Parathyroid adenoma (tissue), 2 donors: ENCODE measurements at regions not wholly inside any gene's neighbourhood (a gene's known extent, or its start where the extent isn't known, plus 50 kb on each side); places are given as distances from the start of the nearest gene placed in this dataset.
"Not testable (repeated sequence)": the region's sequence is repeated elsewhere in the genome, so short reads cannot be mapped to it uniquely, and the experiment has no call there.

Experiments
- H2AFZ ChIP-seq: fragments of 300-600 bp; sonication (generic); one replicate; pipeline ENCODE4 v1.7.0; 2017; ENCODE audit warnings: antibody characterized with exemption, mild to moderate bottlenecking
- H3K27ac ChIP-seq: fragments of 300-600 bp; sonication (generic); one replicate; pipeline ENCODE4 v1.7.0; 2017
- H3K27me3 ChIP-seq: fragments of 300-600 bp; sonication (generic); one replicate; pipeline ENCODE4 v1.7.0; 2017; ENCODE audit warnings: low read length; ENCODE audit not compliant: control insufficient read depth, insufficient read depth
- H3K36me3 ChIP-seq: fragments of 300-600 bp; sonication (generic); one replicate; pipeline ENCODE4 v1.7.0; 2017; ENCODE audit warnings: low read length; ENCODE audit not compliant: control insufficient read depth, insufficient read depth
- H3K4me1 ChIP-seq: fragments of 300-600 bp; sonication (generic); one replicate; pipeline ENCODE4 v1.7.0; 2017; ENCODE audit warnings: control low read depth
- H3K4me2 ChIP-seq: fragments of 300-600 bp; sonication (generic); one replicate; pipeline ENCODE4 v1.7.0; 2017; ENCODE audit warnings: low read length
- H3K4me3 ChIP-seq: fragments of 300-600 bp; sonication (generic); one replicate; pipeline ENCODE4 v1.7.0; 2017; ENCODE audit warnings: low read depth, low read length
- H3K79me2 ChIP-seq: fragments of 300-600 bp; sonication (generic); one replicate; pipeline ENCODE4 v1.7.0; 2017; ENCODE audit warnings: control low read depth
- H3K9ac ChIP-seq: fragments of 300-600 bp; sonication (generic); one replicate; pipeline ENCODE4 v1.7.0; 2017; ENCODE audit warnings: mild to moderate bottlenecking
- H3K9me3 ChIP-seq: fragments of 300-600 bp; sonication (generic); one replicate; pipeline ENCODE4 v1.7.0; 2017; ENCODE audit warnings: low read length; ENCODE audit not compliant: control insufficient read depth
- TF ChIP-seq, protein P1 (sequence below): fragments of 300-600 bp; sonication (generic); IDR thresholded peaks from one replicate; pipeline ENCODE4 v1.7.0; 2017; ENCODE audit warnings: antibody characterized with exemption, mild to moderate bottlenecking
- donor health status: primary hyperparathyroidism.

DNA sequence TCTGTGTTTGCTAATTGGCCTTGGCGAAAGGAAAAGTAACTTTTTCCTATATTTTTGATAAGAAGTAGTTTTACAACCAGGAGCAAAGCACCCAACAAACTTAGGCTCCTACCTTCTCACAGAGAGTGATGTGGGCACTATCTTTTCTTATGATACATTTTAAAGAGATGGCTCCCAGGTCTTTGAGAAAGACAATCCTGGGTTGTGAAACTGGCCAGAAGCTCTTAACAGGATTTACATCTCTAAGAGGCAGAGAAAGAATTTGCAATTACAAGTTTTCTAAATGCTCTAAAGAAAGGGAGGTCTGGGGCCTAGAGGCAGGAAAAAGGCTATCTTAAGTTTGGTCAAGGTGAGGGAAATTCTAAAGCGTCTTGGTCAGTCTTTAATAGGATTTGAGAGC, 609.7 kb downstream of the VGLL3 start:
- H3K4me1 ChIP-seq, result no peaks in the 10 kb centered on the region
- no peaks in the 10 kb centered on the region for H3K9me3 ChIP-seq
- no peaks in the 10 kb centered on the region for H3K79me2 ChIP-seq
- no peak overlapping the region for H3K4me2 ChIP-seq
- H2AFZ ChIP-seq, result no peak overlapping the region
- H3K9ac ChIP-seq, result no peak overlapping the region
- no peak overlapping the region for H3K27ac ChIP-seq
- no peaks in the 10 kb centered on the region for H3K36me3 ChIP-seq
- TF ChIP-seq, protein P1, sequence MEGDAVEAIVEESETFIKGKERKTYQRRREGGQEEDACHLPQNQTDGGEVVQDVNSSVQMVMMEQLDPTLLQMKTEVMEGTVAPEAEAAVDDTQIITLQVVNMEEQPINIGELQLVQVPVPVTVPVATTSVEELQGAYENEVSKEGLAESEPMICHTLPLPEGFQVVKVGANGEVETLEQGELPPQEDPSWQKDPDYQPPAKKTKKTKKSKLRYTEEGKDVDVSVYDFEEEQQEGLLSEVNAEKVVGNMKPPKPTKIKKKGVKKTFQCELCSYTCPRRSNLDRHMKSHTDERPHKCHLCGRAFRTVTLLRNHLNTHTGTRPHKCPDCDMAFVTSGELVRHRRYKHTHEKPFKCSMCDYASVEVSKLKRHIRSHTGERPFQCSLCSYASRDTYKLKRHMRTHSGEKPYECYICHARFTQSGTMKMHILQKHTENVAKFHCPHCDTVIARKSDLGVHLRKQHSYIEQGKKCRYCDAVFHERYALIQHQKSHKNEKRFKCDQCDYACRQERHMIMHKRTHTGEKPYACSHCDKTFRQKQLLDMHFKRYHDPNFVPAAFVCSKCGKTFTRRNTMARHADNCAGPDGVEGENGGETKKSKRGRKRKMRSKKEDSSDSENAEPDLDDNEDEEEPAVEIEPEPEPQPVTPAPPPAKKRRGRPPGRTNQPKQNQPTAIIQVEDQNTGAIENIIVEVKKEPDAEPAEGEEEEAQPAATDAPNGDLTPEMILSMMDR, result no peak
- H3K27me3 ChIP-seq, result no peaks in the 10 kb centered on the region
- H3K4me3 ChIP-seq, result no peak overlapping the region

DNA sequence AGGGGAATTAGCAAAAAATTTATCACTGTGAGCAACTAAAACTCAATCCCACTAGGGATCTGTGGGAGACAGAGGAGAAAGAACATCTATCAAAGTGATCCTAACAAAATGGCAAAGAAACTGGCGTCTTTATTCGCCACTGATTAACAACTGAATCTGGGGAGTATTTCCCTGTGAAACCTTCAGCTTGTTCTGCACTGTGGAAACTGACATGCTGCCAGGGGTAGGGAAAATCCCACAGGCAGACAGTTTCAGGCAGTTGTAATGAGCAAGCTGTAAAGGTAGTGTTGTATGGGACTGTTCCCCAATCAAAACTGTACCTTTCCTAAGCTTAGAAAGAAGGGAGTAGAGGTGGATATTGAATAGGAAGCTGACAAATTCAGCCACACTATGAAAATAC, 611.7 kb downstream of the VGLL3 start:
- Histone ChIP-seq H3K27ac (no peak overlapping the region), H3K4me2 (no peak overlapping the region), H3K9me3 (no peaks in the 10 kb centered on the region), H3K4me3 (no peak overlapping the region), H3K27me3 (no peaks in the 10 kb centered on the region), H3K36me3 (no peaks in the 10 kb centered on the region), H3K79me2 (no peaks in the 10 kb centered on the region), H2AFZ (no peak overlapping the region), H3K4me1 (no peaks in the 10 kb centered on the region), H3K9ac (no peak overlapping the region)
- TF ChIP-seq, protein P1, result no peak

DNA sequence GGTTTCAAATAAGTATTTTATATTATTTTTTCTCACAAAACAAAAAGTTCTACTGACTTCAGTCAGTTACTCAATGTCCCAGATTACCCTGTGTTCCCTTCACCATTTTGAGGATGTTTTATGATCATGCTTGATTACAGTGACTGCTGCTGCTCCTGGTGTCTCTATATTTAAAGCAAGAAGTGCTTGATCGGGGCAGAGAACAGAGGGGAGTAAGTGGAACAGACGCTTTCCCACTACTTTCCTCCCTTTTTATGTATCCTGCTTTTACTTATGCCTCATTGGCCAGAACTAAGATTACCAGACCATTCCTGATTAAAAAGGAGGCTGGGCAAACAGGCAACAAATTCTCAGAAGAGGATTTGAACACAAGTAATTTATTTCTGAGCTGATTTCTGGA, 612.1 kb downstream of the VGLL3 start:
- no peaks in the 10 kb centered on the region for H3K9me3 ChIP-seq
- H3K4me2 ChIP-seq, result no peak overlapping the region
- H3K27me3 ChIP-seq, result no peaks in the 10 kb centered on the region
- H2AFZ ChIP-seq, result no peak overlapping the region
- no peaks in the 10 kb centered on the region for H3K36me3 ChIP-seq
- H3K9ac ChIP-seq, result no peak overlapping the region
- H3K4me3 ChIP-seq, result no peak overlapping the region
- H3K79me2 ChIP-seq, result no peaks in the 10 kb centered on the region
- no peaks in the 10 kb centered on the region for H3K4me1 ChIP-seq
- no peak overlapping the region for H3K27ac ChIP-seq
- TF ChIP-seq, protein P1, result no peak

GRCh38 chr3:86335566-86335965, 655.4 kb downstream of the VGLL3 start:
- H3K36me3 ChIP-seq, H3K9me3 ChIP-seq, H3K4me1 ChIP-seq, H3K79me2 ChIP-seq, H2AFZ ChIP-seq, H3K27me3 ChIP-seq, H3K9ac ChIP-seq, H3K4me3 ChIP-seq, H3K4me2 ChIP-seq, H3K27ac ChIP-seq: not testable (repeated sequence)

- Histone ChIP-seq H3K9ac (no peak overlapping the region), H3K79me2 (no peaks in the 10 kb centered on the region), H3K4me1 (no peaks in the 10 kb centered on the region), H3K9me3 (no peaks in the 10 kb centered on the region), H3K4me2 (no peak overlapping the region), H2AFZ (no peak overlapping the region), H3K27me3 (no peaks in the 10 kb centered on the region), H3K27ac (no peak overlapping the region), H3K4me3 (no peak overlapping the region), H3K36me3 (no peaks in the 10 kb centered on the region)
- TF ChIP-seq, protein P1, result no peak
These were observed 657.3 kb downstream of the VGLL3 start for GRCh38 chr3:86333636-86334035.
